WTC11 (cell line): ENCODE measurements at regions not wholly inside any gene's neighbourhood (a gene's known extent, or its start where the extent isn't known, plus 50 kb on each side); places are given as distances from the start of the nearest gene placed in this dataset.

Experiments used
- ATAC-seq: fragments of 200-7000 bp; cut with Tn5 transposase; 2 replicates; pipeline ENCODE4 v1.10.0; 2021; ENCODE audit warnings: mild to moderate bottlenecking, moderate library complexity
- CTCF ChIA-PET: fragments of 300-600 bp; sonication (Branson Sonifier 250); formaldehyde crosslinking; loops from one replicate; lab custom pipeline; 2021; ENCODE audit warnings: antibody characterized with exemption; lab: Charles Lee
- POLR2A ChIA-PET: fragments of 350-600 bp; sonication (Branson Sonifier 250); formaldehyde crosslinking; loops from one replicate; lab custom pipeline; 2021; ENCODE audit warnings: antibody characterized with exemption; lab: Charles Lee
- DNase-seq: peaks from one replicate; pipeline ENCODE4 v3.0.0; 2021; ENCODE audit warnings: low spot score
- H3K27ac Mint-ChIP-seq: 2 replicates; pipeline ENCODE4 v1.8.0; 2021; ENCODE audit warnings: mixed read lengths
- H3K27me3 Mint-ChIP-seq: 2 replicates; pipeline ENCODE4 v1.8.0; 2021; ENCODE audit warnings: low read depth, mild to moderate bottlenecking, moderate library complexity, mixed read lengths
- H3K36me3 Mint-ChIP-seq: 2 replicates; pipeline ENCODE4 v1.8.0; 2021; ENCODE audit warnings: mixed read lengths
- H3K4me1 Mint-ChIP-seq: 2 replicates; pipeline ENCODE4 v1.8.0; 2022; ENCODE audit warnings: mixed read lengths
- H3K4me3 Mint-ChIP-seq: 2 replicates; pipeline ENCODE4 v1.8.0; 2021; ENCODE audit warnings: mild to moderate bottlenecking, moderate library complexity, mixed read lengths
- H3K9me3 Mint-ChIP-seq: 2 replicates; pipeline ENCODE4 v1.8.0; 2021; ENCODE audit warnings: mixed read lengths
- ATF3 ChIP-seq: sonication (generic); formaldehyde crosslinking; conservative IDR thresholded peaks from 2 replicates; pipeline ENCODE4 v1.8.1; 2022; ENCODE audit warnings: mild to moderate bottlenecking, missing genetic modification reagents
- E2F5 ChIP-seq: sonication (generic); formaldehyde crosslinking; IDR thresholded peaks from 2 replicates; pipeline ENCODE4 v1.8.1; 2022; ENCODE audit warnings: mild to moderate bottlenecking, moderate library complexity, missing genetic modification reagents
- ESRRA ChIP-seq: sonication (generic); formaldehyde crosslinking; IDR thresholded peaks from 2 replicates; pipeline ENCODE4 v1.8.1; 2022; ENCODE audit warnings: mild to moderate bottlenecking, missing genetic modification reagents, borderline replicate concordance
- FOXP1 ChIP-seq: sonication (generic); formaldehyde crosslinking; IDR thresholded peaks from 2 replicates; pipeline ENCODE4 v1.8.0; 2022; ENCODE audit warnings: missing genetic modification reagents, mild to moderate bottlenecking, moderate library complexity, borderline replicate concordance
- GRHL2 ChIP-seq: fragments of 250-450 bp; sonication (Bioruptor Pico); IDR thresholded peaks from 2 replicates; pipeline ENCODE4 v1.8.0; 2022; ENCODE audit warnings: mild to moderate bottlenecking, moderate library complexity; ENCODE audit not compliant: insufficient replicate concordance, severe bottlenecking
- HMGA2 ChIP-seq: fragments of 250-450 bp; sonication (Bioruptor Pico); IDR thresholded peaks from 2 replicates; pipeline ENCODE4 v1.4.0; 2021; ENCODE audit warnings: mild to moderate bottlenecking, moderate library complexity
- IRF1 ChIP-seq: sonication (generic); formaldehyde crosslinking; IDR thresholded peaks from 2 replicates; pipeline ENCODE4 v1.8.0; 2023; ENCODE audit warnings: missing genetic modification reagents
- JAZF1 ChIP-seq: fragments of 250-450 bp; sonication (Bioruptor Pico); IDR thresholded peaks from 2 replicates; pipeline ENCODE4 v1.9.0; 2021; ENCODE audit warnings: moderate library complexity, mild to moderate bottlenecking, inconsistent platforms
- JUN ChIP-seq: sonication (generic); formaldehyde crosslinking; IDR thresholded peaks from 2 replicates; pipeline ENCODE4 v1.8.0; 2023; ENCODE audit warnings: mild to moderate bottlenecking, missing genetic modification reagents
- NFYB ChIP-seq: sonication (generic); formaldehyde crosslinking; conservative IDR thresholded peaks from 2 replicates; pipeline ENCODE4 v1.8.0; 2022; ENCODE audit warnings: low read depth, missing genetic modification reagents
- NR1H2 ChIP-seq: sonication (generic); formaldehyde crosslinking; IDR thresholded peaks from 2 replicates; pipeline ENCODE4 v1.9.0; 2021; ENCODE audit warnings: mild to moderate bottlenecking, moderate library complexity, missing genetic modification reagents
- OVOL2 ChIP-seq: fragments of 250-450 bp; sonication (Bioruptor Pico); IDR thresholded peaks from 2 replicates; pipeline ENCODE4 v1.9.0; 2021; ENCODE audit warnings: mild to moderate bottlenecking, borderline replicate concordance
- PRRX2 ChIP-seq: fragments of 250-450 bp; sonication (Bioruptor Pico); IDR thresholded peaks from 2 replicates; pipeline ENCODE4 v1.8.0; 2021; ENCODE audit warnings: mild to moderate bottlenecking
- RELA ChIP-seq: sonication (generic); formaldehyde crosslinking; IDR thresholded peaks from 2 replicates; pipeline ENCODE4 v1.8.1; 2022; ENCODE audit warnings: missing genetic modification reagents, mild to moderate bottlenecking, borderline replicate concordance
- ZNF121 ChIP-seq: sonication (generic); formaldehyde crosslinking; IDR thresholded peaks from 2 replicates; pipeline ENCODE4 v1.8.0; 2023; ENCODE audit warnings: missing genetic modification reagents
- TF ChIP-seq, protein P1 (sequence below): sonication (generic); formaldehyde crosslinking; IDR thresholded peaks from 2 replicates; pipeline ENCODE4 v1.8.1; 2022; ENCODE audit warnings: mild to moderate bottlenecking, missing genetic modification reagents, moderate library complexity, borderline replicate concordance
- TF ChIP-seq, protein P2 (sequence below): fragments of 250-450 bp; sonication (Bioruptor Pico); IDR thresholded peaks from 2 replicates; pipeline ENCODE4 v2.1.2; 2022; ENCODE audit warnings: mild to moderate bottlenecking, moderate library complexity

DNA sequence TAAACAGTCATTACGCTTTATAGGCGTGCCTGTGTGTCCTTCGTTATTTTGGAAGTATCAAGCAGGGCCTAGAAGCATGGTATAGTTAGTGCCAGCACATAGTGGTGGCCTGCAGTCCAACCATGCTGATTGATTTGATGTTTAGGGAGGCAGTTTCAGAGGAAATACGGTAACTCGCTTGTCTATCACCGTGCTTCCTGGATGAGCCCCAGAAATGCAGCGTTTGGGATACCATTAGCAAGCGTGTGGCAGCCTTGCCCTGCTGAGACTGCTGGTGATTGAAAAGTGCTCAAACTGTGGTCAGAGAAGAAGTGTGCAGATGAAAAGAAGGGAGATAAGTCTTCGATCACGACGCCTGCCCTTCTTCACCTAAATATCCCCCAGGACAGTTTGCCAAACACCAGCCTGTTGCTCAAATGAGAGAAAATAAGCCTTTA lies 158.4 kb downstream of the CHIC2 start (continued):
- TF ChIP-seq NFYB (CRISPR knock-in tag): no peak
- no peak for TF ChIP-seq PRRX2 (CRISPR knock-in tag)
- 0 out of 2 replicates have a peak, but pooled peaks have one; percentile 19 for TF ChIP-seq ZNF121 (CRISPR knock-in tag)

- Mint-ChIP-seq H3K27ac (no peak overlapping the region), H3K4me3 (no peak overlapping the region), H3K36me3 (no peaks in the 10 kb centered on the region), H3K9me3 (no peaks in the 10 kb centered on the region), H3K27me3 (peaks cover 32% of the 10 kb centered on the region), H3K4me1 (peaks cover 32% of the 10 kb centered on the region)
- ChIA-PET POLR2A (no interaction called here), CTCF (interaction anchor here (0.7 to 12.1 kb wide), 5 partner anchors 25 to 328 kb away, joined by 3 to 111 read pairs (median 4); no protein-coding TSS in a partner anchor)
- TF ChIP-seq ATF3 (CRISPR knock-in tag): no peak
- TF ChIP-seq ESRRA (CRISPR knock-in tag): no peak
- TF ChIP-seq FOXP1 (CRISPR knock-in tag): no peak
- ATAC-seq (no peak), DNase-seq (no peak)
Observed at GRCh38 chr4:53905276-53905940, 159.0 kb downstream of the CHIC2 start.

- Mint-ChIP-seq H3K27ac (no peak overlapping the region), H3K36me3 (no peaks in the 10 kb centered on the region), H3K4me1 (peaks cover 27% of the 10 kb centered on the region), H3K9me3 (no peaks in the 10 kb centered on the region), H3K4me3 (no peak overlapping the region)
- ChIA-PET POLR2A (no interaction called here), CTCF (interaction anchor here (0.8 to 1.8 kb wide), 3 partner anchors 27 to 330 kb away, joined by 4 to 16 read pairs (median 4); no protein-coding TSS in a partner anchor)
- DNase-seq: no peak
- no peak for ATAC-seq
- TF ChIP-seq, protein P1, sequence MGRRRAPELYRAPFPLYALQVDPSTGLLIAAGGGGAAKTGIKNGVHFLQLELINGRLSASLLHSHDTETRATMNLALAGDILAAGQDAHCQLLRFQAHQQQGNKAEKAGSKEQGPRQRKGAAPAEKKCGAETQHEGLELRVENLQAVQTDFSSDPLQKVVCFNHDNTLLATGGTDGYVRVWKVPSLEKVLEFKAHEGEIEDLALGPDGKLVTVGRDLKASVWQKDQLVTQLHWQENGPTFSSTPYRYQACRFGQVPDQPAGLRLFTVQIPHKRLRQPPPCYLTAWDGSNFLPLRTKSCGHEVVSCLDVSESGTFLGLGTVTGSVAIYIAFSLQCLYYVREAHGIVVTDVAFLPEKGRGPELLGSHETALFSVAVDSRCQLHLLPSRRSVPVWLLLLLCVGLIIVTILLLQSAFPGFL (CRISPR knock-in tag): no peak
- TF ChIP-seq OVOL2 (CRISPR knock-in tag): no peak
- no peak for TF ChIP-seq HMGA2 (CRISPR knock-in tag)
- no peak for TF ChIP-seq IRF1 (CRISPR knock-in tag)
- TF ChIP-seq GRHL2 (CRISPR knock-in tag): no peak
- no peak for TF ChIP-seq JUN (CRISPR knock-in tag)
- TF ChIP-seq E2F5 (CRISPR knock-in tag): no peak
- no peak for TF ChIP-seq NFYB (CRISPR knock-in tag)
- TF ChIP-seq, protein P2, sequence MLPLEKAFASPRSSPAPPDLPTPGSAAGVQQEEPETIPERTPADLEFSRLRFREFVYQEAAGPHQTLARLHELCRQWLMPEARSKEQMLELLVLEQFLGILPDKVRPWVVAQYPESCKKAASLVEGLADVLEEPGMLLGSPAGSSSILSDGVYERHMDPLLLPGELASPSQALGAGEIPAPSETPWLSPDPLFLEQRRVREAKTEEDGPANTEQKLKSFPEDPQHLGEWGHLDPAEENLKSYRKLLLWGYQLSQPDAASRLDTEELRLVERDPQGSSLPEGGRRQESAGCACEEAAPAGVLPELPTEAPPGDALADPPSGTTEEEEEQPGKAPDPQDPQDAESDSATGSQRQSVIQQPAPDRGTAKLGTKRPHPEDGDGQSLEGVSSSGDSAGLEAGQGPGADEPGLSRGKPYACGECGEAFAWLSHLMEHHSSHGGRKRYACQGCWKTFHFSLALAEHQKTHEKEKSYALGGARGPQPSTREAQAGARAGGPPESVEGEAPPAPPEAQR: no peak
- no peak for TF ChIP-seq RELA
- TF ChIP-seq JAZF1: no peak
- no peak for TF ChIP-seq NR1H2 (CRISPR knock-in tag)
- TF ChIP-seq, all 79 proteins: peak for 0
- H3K27me3 Mint-ChIP-seq: peaks cover 19% of the 10 kb centered on the region
Observed at GRCh38 chr4:53902786-53903185, 161.6 kb downstream of the CHIC2 start.
